ENCODE measurements at regions not wholly inside any gene's neighbourhood (a gene's known extent, or its start where the extent isn't known, plus 50 kb on each side); places are given as distances from the start of the nearest gene placed in this dataset.

GRCh38 chr11:11770921-11771486 lies 70.8 kb upstream of the USP47 start:
- Histone ChIP-seq H3K4me2 (no peak overlapping the region; the same call in 1 of the 2 replicates), H3K79me2 (ENCODE audit: insufficient read depth, low read depth) (no peaks in the 10 kb centered on the region), H3K27me3 (ENCODE audit: insufficient read depth, low read depth) (no peaks in the 10 kb centered on the region), H3K9ac (no peak overlapping the region), H3K4me3 (IDR thresholded peaks at IDR 0.05; ENCODE audit: insufficient read depth, low read depth, low read length) (no peak overlapping the region), H3K27ac (no peak overlapping the region), H2AFZ (ENCODE audit: low read depth) (no peak overlapping the region), H3K4me1 (ENCODE audit: low read depth, poor library complexity, severe bottlenecking) (peaks cover 54% of the 10 kb centered on the region), H3K36me3 (ENCODE audit: insufficient read depth) (no peaks in the 10 kb centered on the region), H4K20me1 (ENCODE audit: insufficient read depth) (no peaks in the 10 kb centered on the region)
- TF ChIP-seq CTCF (conservative IDR thresholded peaks at IDR 0.05; ENCODE audit: low read depth, low read length): no peak

GRCh38 chr11:11770296-11770695 lies 71.5 kb upstream of the USP47 start:
- no peak for TF ChIP-seq CTCF (conservative IDR thresholded peaks at IDR 0.05; ENCODE audit: low read depth, low read length)

GRCh38 chr11:11769782-11770181 lies 72.0 kb upstream of the USP47 start:
- Histone ChIP-seq H3K27me3 (ENCODE audit: insufficient read depth, low read depth) (no peaks in the 10 kb centered on the region), H3K79me2 (ENCODE audit: insufficient read depth, low read depth) (no peaks in the 10 kb centered on the region), H3K4me2 (no peak overlapping the region), H3K36me3 (ENCODE audit: insufficient read depth) (no peaks in the 10 kb centered on the region), H4K20me1 (ENCODE audit: insufficient read depth) (no peaks in the 10 kb centered on the region), H3K4me3 (IDR thresholded peaks at IDR 0.05; ENCODE audit: insufficient read depth, low read depth, low read length) (no peak overlapping the region), H3K9ac (no peak overlapping the region), H3K4me1 (ENCODE audit: low read depth, poor library complexity, severe bottlenecking) (peaks cover 45% of the 10 kb centered on the region), H3K27ac (no peak overlapping the region), H2AFZ (ENCODE audit: low read depth) (no peak overlapping the region)
- no peak for TF ChIP-seq CTCF (conservative IDR thresholded peaks at IDR 0.05; ENCODE audit: low read depth, low read length)

More at GRCh38 chr11:11770296-11770695, 71.5 kb upstream of the USP47 start:
- H3K4me3 ChIP-seq (IDR thresholded peaks at IDR 0.05; ENCODE audit: insufficient read depth, low read depth, low read length): no peak overlapping the region
- no peak overlapping the region for H2AFZ ChIP-seq (ENCODE audit: low read depth)
- no peaks in the 10 kb centered on the region for H4K20me1 ChIP-seq (ENCODE audit: insufficient read depth)
- H3K27ac ChIP-seq: no peak overlapping the region
- H3K79me2 ChIP-seq (ENCODE audit: insufficient read depth, low read depth): no peaks in the 10 kb centered on the region
- peaks cover 50% of the 10 kb centered on the region for H3K4me1 ChIP-seq (ENCODE audit: low read depth, poor library complexity, severe bottlenecking)
- no peaks in the 10 kb centered on the region for H3K36me3 ChIP-seq (ENCODE audit: insufficient read depth)
- H3K9ac ChIP-seq: no peak overlapping the region
- no peaks in the 10 kb centered on the region for H3K27me3 ChIP-seq (ENCODE audit: insufficient read depth, low read depth)
- H3K4me2 ChIP-seq: no peak overlapping the region

GRCh38 chr11:11769362-11769761 lies 72.4 kb upstream of the USP47 start:
- Histone ChIP-seq H4K20me1 (ENCODE audit: insufficient read depth) (no peaks in the 10 kb centered on the region), H3K4me1 (ENCODE audit: low read depth, poor library complexity, severe bottlenecking) (peaks cover 41% of the 10 kb centered on the region), H3K27ac (no peak overlapping the region), H3K4me2 (no peak overlapping the region), H3K9ac (no peak overlapping the region), H2AFZ (ENCODE audit: low read depth) (no peak overlapping the region), H3K27me3 (ENCODE audit: insufficient read depth, low read depth) (no peaks in the 10 kb centered on the region), H3K79me2 (ENCODE audit: insufficient read depth, low read depth) (no peaks in the 10 kb centered on the region), H3K36me3 (ENCODE audit: insufficient read depth) (no peaks in the 10 kb centered on the region), H3K4me3 (IDR thresholded peaks at IDR 0.05; ENCODE audit: insufficient read depth, low read depth, low read length) (no peak overlapping the region)
- TF ChIP-seq CTCF (conservative IDR thresholded peaks at IDR 0.05; ENCODE audit: low read depth, low read length): no peak
